AG08396 (cell line): ENCODE measurements at regions not wholly inside any gene's neighbourhood (a gene's known extent, or its start where the extent isn't known, plus 50 kb on each side); places are given as distances from the start of the nearest gene placed in this dataset.
"Not testable (repeated sequence)": the region's sequence is repeated elsewhere in the genome, so short reads cannot be mapped to it uniquely, and the experiment has no call there.

Experiments
- DNase-seq: peaks from one replicate; pipeline ENCODE4 v3.0.0; 2012; ENCODE audit warnings: low spot score, mixed read lengths

DNA sequence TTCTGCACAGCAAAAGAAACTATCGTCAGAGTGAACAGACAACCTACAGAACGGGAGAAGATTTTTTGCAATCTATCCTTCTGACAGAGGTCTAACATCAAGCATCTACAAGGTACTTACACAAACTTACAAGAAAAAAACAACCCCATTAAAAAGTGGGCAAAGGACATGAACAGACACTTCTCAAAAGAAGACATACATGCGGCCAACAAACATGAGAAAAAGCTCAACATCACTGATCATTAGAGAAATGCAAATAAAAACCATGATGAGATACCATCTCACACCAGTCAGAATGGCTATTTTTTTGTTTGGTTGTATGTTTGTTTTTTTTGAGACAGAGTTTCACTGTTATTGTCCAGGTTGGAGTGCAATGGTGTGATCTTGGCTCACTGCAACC lies 131.5 kb upstream of the MED13 start:
- DNase-seq = not testable (repeated sequence)

DNA sequence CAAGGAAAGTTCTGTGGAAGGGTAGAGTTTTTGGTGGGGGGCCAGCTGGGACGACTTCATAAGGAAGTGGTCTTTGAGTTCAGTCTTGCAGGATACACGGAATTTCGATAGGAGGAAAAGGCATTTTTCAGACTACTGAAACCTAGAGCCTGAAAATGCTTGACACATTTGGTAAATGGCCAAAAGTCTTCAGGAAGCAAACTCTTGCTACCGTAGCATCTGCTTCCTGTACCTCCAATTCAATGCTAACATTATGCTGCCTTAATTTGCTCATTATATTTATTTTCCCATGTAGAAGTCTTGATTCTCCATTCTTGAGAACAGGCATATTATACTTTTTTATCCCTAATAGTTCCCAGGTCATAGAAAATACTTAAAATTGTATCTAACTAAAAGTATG lies 129.3 kb upstream of the MED13 start:
- DNase-seq = no peak

DNA sequence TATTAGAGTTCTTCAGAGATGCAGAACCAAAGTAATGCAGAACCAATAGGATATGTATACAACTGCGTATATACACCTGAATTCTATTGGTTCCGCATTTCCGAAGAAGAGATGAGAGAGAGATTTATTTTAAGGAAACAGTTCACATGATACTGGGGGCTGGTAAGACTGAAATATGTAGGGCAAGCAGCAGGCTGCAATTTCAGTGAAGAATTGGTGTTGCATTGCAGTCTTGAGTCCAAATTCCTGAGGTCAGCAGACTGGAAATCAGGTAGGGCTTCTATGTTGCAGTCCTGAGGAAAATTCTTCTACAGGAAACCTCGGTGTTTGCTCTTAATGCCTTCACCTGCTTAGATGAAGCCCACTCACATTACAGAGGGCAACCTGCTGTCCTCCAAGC lies 128.2 kb upstream of the MED13 start:
- DNase-seq = no peak

DNA sequence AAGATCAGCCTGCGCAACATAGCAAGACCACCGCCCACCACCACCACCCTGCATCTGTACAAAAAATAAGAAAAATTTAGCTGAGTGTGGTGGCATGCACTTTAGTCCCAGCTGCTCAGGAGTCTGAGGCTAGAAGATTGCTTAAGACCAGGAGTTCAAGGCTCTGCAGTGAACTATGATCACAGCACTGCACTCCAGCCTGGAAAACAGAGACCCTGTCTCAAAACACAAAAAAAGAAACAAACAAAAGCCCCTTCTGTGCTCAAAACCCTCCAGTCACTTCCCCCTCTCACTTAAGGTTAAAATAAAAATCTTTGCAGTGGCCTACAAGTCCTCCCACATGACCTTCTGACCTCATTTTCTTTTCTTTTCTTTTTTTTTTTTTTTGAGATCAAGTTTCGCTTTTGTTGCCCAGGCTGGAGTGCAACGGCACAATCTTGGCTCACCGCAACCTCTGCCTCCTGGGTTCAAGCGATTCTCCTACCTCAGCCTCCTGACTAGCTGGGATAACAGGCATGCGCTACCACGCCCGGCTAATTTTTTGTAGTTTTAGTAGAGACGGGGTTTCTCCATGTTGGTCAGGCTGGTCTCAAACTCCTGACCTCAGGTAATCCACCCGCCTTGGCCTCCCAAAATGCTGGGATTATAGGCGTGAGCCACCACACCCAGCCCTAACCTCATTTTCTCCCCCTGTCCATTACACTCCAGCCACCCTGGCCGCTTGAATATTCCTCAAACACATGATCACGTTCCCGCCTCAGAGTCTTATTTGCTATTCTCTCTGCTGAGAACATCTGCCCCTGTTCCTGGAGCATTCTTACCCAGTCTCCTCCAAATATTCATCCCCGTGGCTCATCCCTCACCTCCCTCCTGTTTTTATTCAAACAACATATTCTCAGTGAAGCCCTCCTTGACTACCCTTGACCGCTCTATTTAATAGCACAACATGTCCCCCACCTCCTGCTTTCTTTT lies 126.6 kb upstream of the MED13 start:
- no peak for DNase-seq

- DNase-seq = no peak
Measured at GRCh38 chr17:62189377-62189776, 124.3 kb upstream of the MED13 start.

- no peak for DNase-seq
Measured at GRCh38 chr17:62188713-62189112, 123.6 kb upstream of the MED13 start.

DNA sequence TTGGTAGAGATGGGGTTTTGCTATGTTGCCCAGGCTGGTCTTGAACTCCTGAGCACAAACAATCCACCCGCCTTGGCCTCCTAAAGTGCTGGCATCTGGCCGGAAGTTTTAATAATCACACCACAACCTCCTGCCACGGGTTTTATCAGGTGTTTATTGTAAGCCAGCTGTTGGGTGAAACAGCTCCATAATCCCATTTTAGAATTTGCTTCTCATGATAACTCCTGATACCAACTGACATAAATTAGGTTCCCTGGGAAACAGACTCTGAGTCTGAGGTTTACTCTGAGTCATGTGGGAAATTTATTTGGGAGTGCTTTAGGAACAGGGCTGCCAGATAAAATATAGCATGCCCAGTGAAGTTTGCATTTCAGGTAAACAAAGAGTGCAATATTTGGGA lies 122.6 kb upstream of the MED13 start:
- no peak for DNase-seq

GRCh38 chr17:62186841-62187240 lies 121.8 kb upstream of the MED13 start:
- DNase-seq = no peak

DNA sequence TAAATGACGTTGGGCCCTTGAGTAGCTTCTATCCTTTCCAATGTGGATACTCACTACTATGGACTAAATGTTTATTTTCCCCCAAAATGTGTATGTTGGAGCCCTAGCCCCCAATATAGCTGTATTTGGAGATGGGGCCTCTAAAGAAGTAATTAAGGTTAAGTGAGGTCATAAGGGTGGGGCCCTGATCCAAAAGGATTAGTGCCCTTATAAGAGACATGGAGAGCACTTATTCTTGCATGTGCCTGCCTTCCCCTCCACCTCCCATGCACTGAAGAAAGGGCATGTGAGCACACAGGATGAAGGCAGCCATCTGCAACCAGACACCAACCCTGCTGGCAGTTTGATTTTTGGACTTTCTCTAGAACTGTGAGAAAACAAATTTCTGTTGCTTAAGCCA lies 115.7 kb upstream of the MED13 start:
- DNase-seq = no peak

- peak; percentile 21 for DNase-seq
Measured at GRCh38 chr17:62179525-62180161, 114.6 kb upstream of the MED13 start.

DNA sequence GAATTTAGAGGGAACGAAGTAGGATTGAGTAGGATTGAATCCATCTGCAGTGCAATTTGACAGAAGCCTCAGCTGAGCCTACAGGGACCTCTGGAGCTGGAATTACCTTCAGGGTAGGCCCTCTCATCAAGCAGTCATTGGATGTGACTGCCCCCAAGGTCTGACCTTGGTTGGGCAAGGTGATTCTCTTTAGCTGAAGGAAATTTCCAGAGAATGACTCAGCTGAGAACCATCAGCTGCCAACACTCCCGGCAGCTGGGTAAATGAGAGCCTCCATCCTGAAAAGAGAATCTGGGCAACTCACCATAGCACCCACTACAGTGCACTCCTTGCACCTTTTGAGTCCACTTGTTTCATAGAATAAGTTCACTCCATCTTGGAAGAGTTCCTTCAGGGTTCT lies 113.5 kb upstream of the MED13 start:
- DNase-seq = no peak

- no peak for DNase-seq
Measured at GRCh38 chr17:62172492-62173291, 107.6 kb upstream of the MED13 start.

DNA sequence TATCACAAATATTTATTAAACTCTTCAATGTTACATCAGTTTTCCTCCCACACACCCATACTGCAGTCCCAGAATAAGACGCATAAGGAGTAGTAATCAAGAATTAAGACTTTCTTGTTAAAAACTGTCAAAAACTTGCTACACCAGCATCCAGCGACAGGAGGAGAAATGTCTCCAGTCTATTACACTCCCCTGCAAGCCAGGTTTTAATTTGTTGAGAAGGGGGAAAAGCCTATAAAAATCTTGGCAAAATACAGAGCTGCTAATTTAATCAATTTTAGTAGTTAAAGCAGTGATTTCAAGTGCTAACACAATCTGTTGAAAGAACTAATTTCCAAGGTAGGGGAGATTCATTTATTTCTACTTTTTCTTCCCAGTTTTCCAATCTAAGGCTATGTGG lies 102.0 kb upstream of the MED13 start:
- no peak for DNase-seq

DNA sequence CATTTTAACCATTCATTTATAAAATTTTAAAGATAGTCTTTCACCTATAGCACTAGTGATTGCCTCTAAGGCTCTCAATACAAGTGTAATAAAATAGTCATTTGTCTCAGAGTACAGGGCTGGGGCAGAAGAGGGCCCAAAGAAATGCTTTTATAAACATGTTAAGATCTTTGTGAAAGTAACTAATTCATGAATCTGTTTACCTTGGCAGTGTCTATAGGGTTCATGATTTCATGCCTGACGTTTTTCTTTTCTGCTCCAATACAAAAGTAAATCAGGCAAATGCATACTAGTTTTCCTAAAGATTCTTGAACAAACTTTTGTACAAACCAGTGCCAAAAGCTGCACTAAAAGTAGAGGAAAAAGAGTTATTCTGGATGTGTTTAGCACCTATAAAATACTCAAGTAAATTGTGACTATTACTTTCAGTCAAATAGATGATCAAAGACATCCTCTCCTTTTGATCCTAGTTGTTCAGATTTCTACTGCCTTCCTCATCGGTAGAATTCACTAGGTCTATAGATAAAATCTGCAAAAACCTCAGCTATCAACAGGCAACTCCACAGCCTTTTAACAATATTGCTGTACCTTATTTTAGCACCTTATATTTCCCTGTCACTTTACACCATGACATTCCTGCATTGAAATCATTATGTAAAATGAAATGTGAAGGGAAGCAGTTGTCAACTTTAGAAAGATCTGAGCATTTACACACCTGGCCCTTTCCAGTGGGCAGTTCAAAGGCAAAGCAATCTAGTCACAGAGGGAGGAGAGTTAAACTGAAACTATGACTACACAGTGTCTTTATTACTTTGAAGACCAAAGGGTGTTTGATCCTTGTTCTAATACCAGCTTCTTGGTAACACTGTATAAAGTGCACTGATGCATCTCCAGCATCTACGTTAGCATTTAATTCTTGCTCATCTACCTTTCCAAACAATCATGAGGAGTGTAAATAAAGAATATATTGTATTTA lies 100.0 kb upstream of the MED13 start:
- no peak for DNase-seq

DNA sequence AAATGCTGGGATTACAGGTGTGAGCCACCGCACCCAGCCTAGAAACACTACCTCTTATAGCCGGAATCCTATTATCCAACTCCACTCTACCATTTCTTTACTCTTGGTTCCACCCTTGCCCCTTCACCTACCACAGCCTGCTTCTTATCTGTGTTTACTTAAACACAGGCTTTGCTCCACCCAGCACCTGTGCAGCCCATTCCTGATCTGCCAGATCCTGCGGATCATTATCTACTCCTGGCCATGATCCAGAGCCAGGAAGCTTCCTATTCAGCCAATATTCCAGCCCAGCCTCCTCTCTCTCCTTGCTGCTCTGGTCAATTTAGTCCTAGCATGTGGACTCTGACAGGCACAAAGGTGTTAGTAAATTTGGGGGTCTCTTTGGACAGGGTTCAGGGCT lies 98.8 kb upstream of the MED13 start:
- DNase-seq = no peak

DNA sequence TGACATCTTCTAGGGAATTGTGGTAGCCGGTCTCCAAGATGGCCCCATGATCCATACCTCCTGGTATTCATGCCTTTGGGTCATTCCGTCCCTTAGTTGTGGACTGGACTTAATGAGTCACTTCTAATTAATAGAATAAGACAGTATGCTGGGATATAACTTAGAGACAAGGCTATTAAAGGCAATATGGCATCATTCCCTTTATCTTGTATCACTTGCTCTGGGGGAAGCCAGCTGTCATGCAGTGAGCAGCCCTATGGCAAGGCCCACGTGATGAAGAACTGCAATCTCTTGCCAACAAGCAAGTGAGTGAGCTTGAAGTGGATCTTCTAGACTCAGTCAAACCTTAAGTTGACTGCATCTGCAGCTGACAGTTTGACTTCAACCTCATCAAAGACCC lies 97.8 kb upstream of the MED13 start:
- no peak for DNase-seq

- no peak for DNase-seq
Measured at GRCh38 chr17:62161405-62162148, 96.5 kb upstream of the MED13 start.

- no peak for DNase-seq
Measured at GRCh38 chr17:62160816-62161215, 95.7 kb upstream of the MED13 start.

GRCh38 chr17:62159994-62160393 lies 94.9 kb upstream of the MED13 start:
- DNase-seq = no peak

DNA sequence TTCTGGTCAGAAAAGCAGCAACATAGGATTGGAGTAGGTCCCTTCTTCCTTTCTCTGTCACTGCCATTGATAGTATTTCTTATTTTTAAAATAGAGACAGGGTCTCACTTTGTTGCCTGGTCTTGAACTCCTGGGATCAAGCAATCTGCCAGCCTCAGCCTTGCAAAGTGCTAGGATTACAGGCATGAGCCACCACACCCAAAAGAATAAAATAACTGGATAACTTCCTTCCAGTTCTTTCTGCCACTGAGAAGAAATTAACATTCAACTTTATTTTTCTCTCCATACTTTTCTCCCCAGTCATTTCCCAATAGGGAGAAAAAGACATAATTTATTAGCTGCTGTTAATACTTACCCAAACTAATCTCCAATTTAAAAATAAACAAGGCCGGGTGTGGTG lies 91.9 kb upstream of the MED13 start:
- DNase-seq = no peak

DNA sequence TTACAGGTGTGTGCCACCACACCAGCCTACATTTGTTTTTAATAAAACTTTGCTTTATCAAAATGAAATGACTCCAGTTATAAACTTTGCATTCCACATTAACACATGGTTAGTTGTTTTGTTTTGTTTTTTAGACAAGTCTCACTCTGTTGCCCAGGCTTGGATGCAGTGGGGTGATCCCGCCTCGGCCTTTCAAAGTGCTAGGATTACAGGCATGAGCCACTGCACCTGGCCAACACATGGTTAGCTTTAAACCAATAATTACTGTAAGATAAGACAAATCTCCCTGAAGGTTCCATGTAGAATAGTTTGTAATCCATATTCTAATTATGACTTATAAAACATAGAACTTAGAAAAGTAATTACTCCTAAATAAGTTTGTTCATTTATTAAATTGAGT lies 89.8 kb upstream of the MED13 start:
- DNase-seq = no peak
